ENCODE measurements at regions not wholly inside any gene's neighbourhood (a gene's known extent, or its start where the extent isn't known, plus 50 kb on each side); places are given as distances from the start of the nearest gene placed in this dataset.

- TF ChIP-seq CTCF (conservative IDR thresholded peaks at IDR 0.05; ENCODE audit: low read depth, low read length) (no peak), EZH2 (IDR thresholded peaks at IDR 0.05; ENCODE audit: borderline replicate concordance, low read depth, low read length, poor library complexity, severe bottlenecking) (no peak)
These were observed 148.8 kb upstream of the STK26 start for GRCh38 chrX:131874300-131874699.
